GM23248 (cell line): ENCODE measurements at regions not wholly inside any gene's neighbourhood (a gene's known extent, or its start where the extent isn't known, plus 50 kb on each side); places are given as distances from the start of the nearest gene placed in this dataset.

ENCODE experiments used
- EZH2 ChIP-seq: fragments of 200-600 bp; sonication (generic); IDR thresholded peaks from 2 replicates; pipeline ENCODE4 v1.6.1; 2018; ENCODE audit warnings: antibody characterized with exemption, mild to moderate bottlenecking; ENCODE audit not compliant: insufficient read depth, poor library complexity, severe bottlenecking
- EZH2phosphoT487 ChIP-seq: fragments of 200-600 bp; sonication (generic); IDR thresholded peaks from 2 replicates; pipeline ENCODE4 v1.6.1; 2018; ENCODE audit warnings: antibody characterized with exemption, moderate library complexity, mild to moderate bottlenecking, low read depth; ENCODE audit not compliant: insufficient read depth

DNA sequence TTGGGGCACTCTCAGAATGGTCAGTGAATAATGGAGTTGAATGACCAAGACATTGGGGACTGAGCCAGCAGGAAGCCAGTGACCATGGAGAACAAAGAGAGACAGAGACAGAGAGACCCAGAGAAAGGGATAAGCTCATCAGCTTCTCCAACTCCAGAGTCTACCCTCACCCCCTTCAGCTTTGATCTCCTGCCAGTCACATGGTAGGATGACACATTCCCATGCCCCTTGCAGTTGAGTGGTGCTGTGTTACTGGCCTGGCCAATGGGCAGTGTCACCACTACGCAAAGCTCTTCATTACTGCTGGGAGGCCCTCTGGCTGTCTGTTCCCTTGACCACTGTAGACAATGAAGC lies 643.5 kb downstream of the AJAP1 start:
- TF ChIP-seq EZH2, result no peak
- no peak for TF ChIP-seq EZH2phosphoT487
